OCI-LY7 (cell line): ENCODE measurements at regions not wholly inside any gene's neighbourhood (a gene's known extent, or its start where the extent isn't known, plus 50 kb on each side); places are given as distances from the start of the nearest gene placed in this dataset.

Experiments
- CTCF ChIP-seq: fragments of 200-600 bp; sonication (generic); conservative IDR thresholded peaks from 2 replicates; pipeline ENCODE4 v1.5.1; 2014; ENCODE audit warnings: mild to moderate bottlenecking, antibody characterized with exemption, low read length, moderate library complexity, mixed read lengths
- EZH2phosphoT487 ChIP-seq: fragments of 200-600 bp; sonication (generic); IDR thresholded peaks from 2 replicates; pipeline ENCODE4 v1.6.1; 2018; ENCODE audit warnings: low read depth, borderline replicate concordance, mild to moderate bottlenecking, mixed run types, antibody characterized with exemption, low read length, moderate library complexity, mixed read lengths

GRCh38 chr11:116551576-116551975 lies 221.2 kb downstream of the BUD13 start:
- no peak for TF ChIP-seq CTCF
- TF ChIP-seq EZH2phosphoT487, result no peak
